Suprapubic skin (tissue), 3 donors: ENCODE measurements at regions not wholly inside any gene's neighbourhood (a gene's known extent, or its start where the extent isn't known, plus 50 kb on each side); places are given as distances from the start of the nearest gene placed in this dataset.

Experiments
- CTCF ChIP-seq, 2 donors: fragments of 200-600 bp in 1 of 2; fragments of 450-650 bp in 1 of 2; sonication (generic) in 1 of 2; IDR thresholded peaks; one replicate each; pipeline ENCODE4 v1.5.1; 2016 to 2019; ENCODE audit warnings: antibody characterized with exemption in 2 of 2, mild to moderate bottlenecking in 1 of 2, moderate library complexity in 1 of 2
- POLR2A ChIP-seq, 2 donors: fragments of 450-650 bp; IDR thresholded peaks; one replicate each; pipeline ENCODE4 v1.6.1; 2017; ENCODE audit warnings: antibody characterized with exemption in 2 of 2, mild to moderate bottlenecking in 2 of 2, moderate library complexity in 2 of 2

GRCh38 chr15:36362509-36362915, 216.9 kb upstream of the CDIN1 start:
- TF ChIP-seq POLR2A (IDR thresholded peaks at IDR 0.05) (no peak), CTCF (IDR thresholded peaks at IDR 0.05) (no peak)
